HG03066 (cell line): ENCODE measurements at regions not wholly inside any gene's neighbourhood (a gene's known extent, or its start where the extent isn't known, plus 50 kb on each side); places are given as distances from the start of the nearest gene placed in this dataset.
"Not testable (repeated sequence)": the region's sequence is repeated elsewhere in the genome, so short reads cannot be mapped to it uniquely, and the experiment has no call there.

Experiments used
- ATAC-seq: cut with Tn5 transposase; IDR thresholded peaks from one replicate; pipeline ENCODE4 v1.9.1; 2021; ENCODE audit warnings: low read depth; ENCODE audit not compliant: unreplicated experiment

DNA sequence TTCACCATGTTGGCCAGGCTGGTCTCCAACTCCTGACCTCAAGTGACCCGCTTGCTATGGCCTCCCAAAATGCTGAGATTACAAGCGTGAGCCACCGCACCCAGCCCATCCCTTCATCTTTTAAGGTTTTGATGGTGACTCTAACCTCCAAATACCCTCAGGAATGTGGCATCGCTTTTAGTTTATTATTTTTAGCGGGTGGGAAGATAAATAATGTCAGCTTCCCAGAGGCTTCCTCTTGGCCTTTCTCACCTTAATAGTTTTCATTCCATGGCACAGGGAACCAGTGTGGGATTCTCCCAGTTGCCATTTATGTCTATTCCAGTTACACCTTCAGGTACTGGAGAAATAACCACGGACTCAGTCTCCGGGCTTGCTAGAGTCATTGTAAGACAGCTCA lies 92.1 kb upstream of the LRRN2 start:
- ATAC-seq = no peak

DNA sequence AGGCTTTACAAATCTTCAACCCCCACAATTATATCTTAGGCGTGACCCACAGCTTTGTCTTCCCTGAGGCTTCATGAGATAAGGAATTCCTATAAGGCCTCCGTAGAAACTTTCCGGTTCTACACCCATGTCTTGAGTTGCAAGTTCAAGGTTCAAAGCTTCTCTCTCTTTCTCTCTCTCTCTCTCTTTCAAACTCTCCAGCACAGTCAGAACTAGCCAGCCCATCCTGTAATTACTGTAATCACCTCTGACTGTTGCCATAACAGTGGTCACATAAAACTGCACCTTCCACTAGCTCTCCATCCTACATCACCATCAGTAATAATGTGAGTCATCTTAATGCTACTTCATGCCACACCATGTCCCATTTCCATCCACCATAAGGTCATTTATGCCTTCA lies 90.0 kb upstream of the NFASC start:
- no peak for ATAC-seq

- ATAC-seq = no peak
These were observed 88.5 kb upstream of the NFASC start for GRCh38 chr1:204782118-204782700.

DNA sequence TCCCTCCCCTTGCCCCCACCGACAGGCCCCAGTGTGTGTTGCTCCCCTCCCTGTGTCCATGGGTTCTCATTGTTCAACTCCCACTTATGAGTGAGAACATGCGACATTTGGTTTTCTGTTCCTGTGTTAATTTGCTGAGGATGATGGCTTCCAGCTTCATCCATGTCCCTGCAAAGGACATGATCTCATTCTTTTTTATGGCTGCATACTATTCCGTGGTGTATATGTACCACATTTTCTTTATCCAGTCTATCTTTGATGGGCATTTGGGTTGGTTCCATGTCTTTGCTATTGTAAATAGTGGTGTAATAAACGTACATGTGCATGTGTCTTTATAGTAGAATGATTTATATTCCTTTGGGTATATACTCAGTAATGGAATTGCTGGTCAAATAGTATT lies 85.6 kb upstream of the NFASC start:
- not testable (repeated sequence) for ATAC-seq

GRCh38 chr1:204788470-204788869 lies 82.2 kb upstream of the NFASC start:
- no peak for ATAC-seq

GRCh38 chr1:204791453-204792353 lies 79.0 kb upstream of the NFASC start:
- no peak for ATAC-seq

DNA sequence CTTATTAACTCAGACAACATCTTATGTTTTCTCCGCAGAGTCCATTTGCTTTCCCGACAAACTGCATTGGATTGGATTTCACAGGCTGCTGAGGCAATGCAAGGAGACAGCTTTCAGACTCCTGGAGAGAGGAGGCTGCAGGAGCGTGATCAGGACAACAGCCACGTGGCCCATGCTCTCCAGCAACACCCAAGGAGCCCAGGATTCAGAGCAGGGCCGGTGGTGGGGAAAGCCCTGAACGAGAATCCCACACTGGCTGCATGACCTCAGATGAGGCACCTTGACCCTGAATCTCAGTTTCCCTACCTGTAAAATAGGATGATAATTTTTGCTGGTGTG lies 78.3 kb upstream of the NFASC start:
- no peak for ATAC-seq

GRCh38 chr1:204793259-204793914 lies 77.3 kb upstream of the NFASC start:
- ATAC-seq = no peak

- ATAC-seq = not testable (repeated sequence)
These were observed 73.8 kb upstream of the NFASC start for GRCh38 chr1:204796886-204797285.

DNA sequence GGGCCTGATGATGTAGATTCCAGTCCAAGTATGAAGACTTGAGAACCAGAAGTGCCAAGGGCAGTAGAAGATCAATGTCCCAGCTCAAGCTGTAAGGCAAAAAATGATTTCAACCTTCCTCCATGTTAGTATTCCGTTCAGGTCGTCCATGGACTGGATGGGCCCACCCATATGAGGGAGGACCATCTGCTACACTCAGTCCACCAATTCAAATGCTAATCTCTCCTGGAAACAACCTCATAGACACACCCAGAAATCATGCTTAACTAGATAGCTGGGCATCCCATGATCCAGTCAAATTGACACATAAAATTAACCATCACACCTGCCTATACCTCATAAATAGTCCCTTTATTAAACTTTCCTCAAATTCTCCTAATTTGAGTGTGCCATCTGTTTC lies 73.3 kb upstream of the NFASC start:
- no peak for ATAC-seq

DNA sequence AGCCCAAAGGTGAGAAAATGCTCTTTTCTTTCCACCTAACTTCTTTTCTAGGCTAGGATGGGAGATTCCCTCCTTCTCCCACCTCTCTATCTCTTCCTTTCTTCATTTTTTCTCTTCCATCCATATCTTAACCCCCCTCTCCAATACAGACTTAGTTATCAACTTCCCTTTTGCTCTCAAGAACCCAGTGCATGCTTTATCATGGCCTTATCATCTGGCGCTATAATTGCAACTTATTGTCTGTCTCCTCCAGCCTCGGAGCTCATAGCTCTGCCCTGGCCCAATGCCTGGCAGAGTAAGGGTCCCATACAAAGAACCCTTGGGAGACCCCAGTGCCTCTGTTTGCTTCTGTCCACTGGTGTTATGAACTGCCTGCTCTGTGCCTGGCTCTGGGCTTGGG lies 71.0 kb upstream of the NFASC start:
- ATAC-seq = no peak

DNA sequence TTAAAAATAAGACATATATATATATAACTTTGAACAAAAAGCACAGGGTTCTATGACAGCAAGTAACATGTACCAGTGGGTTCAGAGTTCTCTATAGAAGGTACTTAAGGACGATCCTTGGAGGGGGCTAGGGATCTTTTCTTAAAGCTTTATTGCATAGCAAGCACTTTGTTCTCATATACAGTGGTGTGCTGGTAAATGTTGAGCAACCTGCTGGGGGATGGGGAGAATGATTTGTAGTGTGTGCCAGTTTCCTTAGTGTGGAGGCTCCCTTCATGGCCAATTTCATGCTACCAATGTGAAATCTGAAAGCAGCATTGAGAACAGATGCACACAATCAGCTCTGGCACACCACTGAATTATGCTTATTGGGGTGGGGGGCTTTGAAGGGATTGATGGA lies 69.5 kb upstream of the NFASC start:
- ATAC-seq = no peak

- ATAC-seq = no peak
These were observed 68.1 kb upstream of the NFASC start for GRCh38 chr1:204802401-204803175.

DNA sequence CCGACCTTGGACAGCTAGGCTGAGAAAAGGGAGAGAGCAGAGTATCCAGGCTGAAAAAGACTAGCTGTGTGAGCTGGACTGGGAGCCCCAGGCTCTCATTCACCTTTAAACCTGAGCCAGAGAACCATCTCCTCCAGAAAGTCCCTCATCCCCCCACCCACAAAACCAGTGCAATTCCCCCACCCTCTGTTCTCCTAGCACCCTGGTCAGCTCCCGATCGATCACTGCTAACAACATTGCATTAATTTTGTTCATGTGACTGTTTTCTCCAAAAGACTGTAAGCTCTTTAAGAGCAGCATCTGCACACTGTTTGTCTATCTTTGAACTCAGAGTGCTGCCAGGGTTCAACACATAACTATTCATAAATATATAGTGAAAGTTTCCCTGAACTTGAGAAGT lies 67.1 kb upstream of the NFASC start:
- no peak for ATAC-seq

DNA sequence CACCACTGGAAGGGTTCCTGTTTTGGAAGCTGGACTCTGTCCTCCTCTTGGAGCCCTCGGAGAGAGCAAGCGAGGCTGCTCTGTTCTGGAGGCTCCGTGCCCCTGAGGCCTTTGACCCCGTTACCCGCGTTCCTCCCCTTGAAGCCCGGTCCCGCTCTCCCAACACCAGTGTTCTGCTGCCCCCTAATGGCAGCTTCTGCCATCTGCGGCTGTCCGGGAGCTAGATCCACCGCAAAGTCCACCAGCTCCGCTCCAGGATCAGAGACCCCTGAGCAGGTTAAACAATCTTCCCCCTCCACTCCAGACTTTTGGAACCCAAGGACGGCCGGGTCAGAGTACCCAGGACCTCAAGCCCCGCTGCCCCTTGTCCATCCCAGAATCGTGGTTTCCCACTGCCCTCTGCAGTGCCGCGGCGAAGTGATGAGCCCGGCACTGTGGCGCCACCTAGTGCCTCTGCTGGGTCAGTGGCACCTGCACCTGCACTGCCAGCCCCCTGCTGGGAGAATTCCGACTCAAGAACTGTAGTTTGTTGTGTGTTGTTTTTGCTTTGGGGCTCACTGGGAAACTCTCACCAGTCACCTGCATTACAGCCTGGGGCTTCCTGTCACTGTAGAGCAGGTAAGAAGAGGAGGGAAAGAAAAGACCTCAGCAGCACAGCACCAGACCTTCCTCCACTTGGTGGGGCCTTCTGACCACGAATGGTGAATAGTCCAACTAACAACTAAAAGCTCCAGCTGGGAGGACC lies 63.5 kb upstream of the NFASC start:
- ATAC-seq = peak; percentile 83

GRCh38 chr1:204809488-204809887 lies 61.2 kb upstream of the NFASC start:
- ATAC-seq = no peak

- no peak for ATAC-seq
These were observed 57.8 kb upstream of the NFASC start for GRCh38 chr1:204812842-204813241.

GRCh38 chr1:204813522-204813921 lies 57.1 kb upstream of the NFASC start:
- ATAC-seq = no peak

- ATAC-seq = no peak
These were observed 56.3 kb upstream of the NFASC start for GRCh38 chr1:204814166-204814884.

DNA sequence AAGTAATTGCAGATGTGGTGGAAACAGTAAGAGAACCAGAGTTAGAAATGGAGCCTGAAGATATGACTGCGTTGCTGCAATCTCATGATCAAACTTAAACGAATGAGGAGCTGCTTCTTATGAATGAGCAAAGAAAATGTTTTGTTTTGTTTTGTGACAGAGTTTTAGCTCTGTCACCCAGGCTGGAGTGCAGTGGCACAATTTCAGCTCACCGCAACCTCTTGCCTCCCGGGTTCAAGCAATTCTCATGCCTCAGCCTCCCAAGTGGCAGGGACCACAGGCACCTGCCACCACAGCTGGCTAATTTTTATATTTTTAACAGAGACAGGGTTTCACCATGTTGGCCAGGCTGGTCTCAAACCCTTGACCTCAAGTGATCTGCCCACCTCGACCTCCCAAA lies 53.3 kb upstream of the NFASC start:
- no peak for ATAC-seq
